Mucosa of stomach (tissue), 1 donor: ENCODE measurements at regions not wholly inside any gene's neighbourhood (a gene's known extent, or its start where the extent isn't known, plus 50 kb on each side); places are given as distances from the start of the nearest gene placed in this dataset.

ENCODE experiments used
- H3K27me3 ChIP-seq: one replicate; pipeline ENCODE4 v1.7.0; 2013; ENCODE audit warnings: mild to moderate bottlenecking, low read length; ENCODE audit not compliant: control insufficient read depth, insufficient read depth
- H3K36me3 ChIP-seq: one replicate; pipeline ENCODE4 v1.7.0; 2013; ENCODE audit warnings: low read length; ENCODE audit not compliant: control insufficient read depth, insufficient read depth
- H3K4me1 ChIP-seq: one replicate; pipeline ENCODE4 v1.7.0; 2013; ENCODE audit warnings: mild to moderate bottlenecking, low read length; ENCODE audit not compliant: control insufficient read depth, insufficient read depth
- H3K4me3 ChIP-seq: one replicate; pipeline ENCODE4 v1.7.0; 2013; ENCODE audit warnings: low read length
- H3K9ac ChIP-seq: one replicate; pipeline ENCODE4 v1.7.0; 2013; ENCODE audit warnings: mild to moderate bottlenecking, low read length, moderate library complexity
- H3K9me3 ChIP-seq: one replicate; pipeline ENCODE4 v1.7.0; 2013; ENCODE audit warnings: mild to moderate bottlenecking, low read length, moderate library complexity; ENCODE audit not compliant: control insufficient read depth
- donor health status: Pancreatic carcinoma.

- no peak overlapping the region for H3K4me3 ChIP-seq
- no peak overlapping the region for H3K9ac ChIP-seq
- no peaks in the 10 kb centered on the region for H3K27me3 ChIP-seq
- no peaks in the 10 kb centered on the region for H3K36me3 ChIP-seq
- H3K4me1 ChIP-seq, result peaks cover 3% of the 10 kb centered on the region
- no peaks in the 10 kb centered on the region for H3K9me3 ChIP-seq
These were observed 145.9 kb upstream of the NAV2 start for GRCh38 chr11:19566583-19567379.

- Histone ChIP-seq H3K4me3 (no peak overlapping the region), H3K36me3 (no peaks in the 10 kb centered on the region), H3K4me1 (peaks cover 3% of the 10 kb centered on the region)
These were observed 147.0 kb upstream of the NAV2 start for GRCh38 chr11:19565639-19566038.

GRCh38 chr11:19562156-19562555 is 150.5 kb upstream of the NAV2 start:
- no peak overlapping the region for H3K4me3 ChIP-seq
- peaks cover 3% of the 10 kb centered on the region for H3K4me1 ChIP-seq
- peaks cover 12% of the 10 kb centered on the region for H3K27me3 ChIP-seq
- no peaks in the 10 kb centered on the region for H3K36me3 ChIP-seq
- H3K9ac ChIP-seq, result no peak overlapping the region
- H3K9me3 ChIP-seq, result no peaks in the 10 kb centered on the region

More at GRCh38 chr11:19565639-19566038, 147.0 kb upstream of the NAV2 start:
- Histone ChIP-seq H3K9me3 (no peaks in the 10 kb centered on the region), H3K27me3 (no peaks in the 10 kb centered on the region), H3K9ac (no peak overlapping the region)

DNA sequence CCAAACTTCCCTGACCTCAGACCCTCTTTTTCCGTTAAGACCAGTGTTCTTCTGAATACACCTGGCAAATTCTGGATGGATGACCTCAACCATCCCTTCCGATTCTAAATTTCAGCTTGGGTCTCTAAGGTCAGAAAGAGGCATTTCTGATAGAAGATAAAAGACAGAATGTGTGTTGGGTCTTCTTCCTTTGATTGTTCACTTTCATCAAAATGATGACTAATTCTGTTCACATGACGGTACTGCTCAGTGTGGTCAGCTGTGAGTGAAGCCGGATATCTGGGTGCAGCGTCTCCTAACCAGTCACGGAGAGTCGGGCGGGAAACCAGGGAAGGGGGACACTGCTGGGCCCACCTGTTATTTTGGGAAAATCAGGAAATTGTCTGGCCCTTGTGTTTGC is 151.6 kb upstream of the NAV2 start:
- Histone ChIP-seq H3K9me3 (no peaks in the 10 kb centered on the region), H3K27me3 (peaks cover 12% of the 10 kb centered on the region), H3K4me3 (no peak overlapping the region), H3K36me3 (no peaks in the 10 kb centered on the region), H3K4me1 (peaks cover 3% of the 10 kb centered on the region), H3K9ac (no peak overlapping the region)

DNA sequence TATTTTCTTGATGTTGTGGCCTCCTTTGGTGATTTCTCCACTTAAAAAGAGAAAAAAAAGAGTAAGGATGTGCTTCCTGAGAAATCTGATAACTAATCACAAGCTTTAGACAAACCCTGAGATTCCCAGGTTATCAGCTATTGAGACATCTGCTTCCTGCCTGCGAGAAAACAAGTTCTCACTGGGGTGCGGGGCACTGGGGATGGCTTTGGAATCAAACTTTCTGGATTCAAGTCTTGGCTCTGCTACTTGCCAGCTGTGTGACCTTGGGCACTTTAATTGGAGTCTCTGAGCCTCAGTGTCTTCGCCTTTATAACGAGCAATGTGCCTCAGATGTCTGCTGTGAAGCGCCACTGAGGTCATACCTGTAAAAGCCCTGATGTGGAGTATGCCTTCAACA is 152.5 kb upstream of the NAV2 start:
- Histone ChIP-seq H3K4me1 (peaks cover 3% of the 10 kb centered on the region), H3K27me3 (peaks cover 12% of the 10 kb centered on the region), H3K4me3 (no peak overlapping the region), H3K36me3 (no peaks in the 10 kb centered on the region), H3K9me3 (no peaks in the 10 kb centered on the region), H3K9ac (no peak overlapping the region)

DNA sequence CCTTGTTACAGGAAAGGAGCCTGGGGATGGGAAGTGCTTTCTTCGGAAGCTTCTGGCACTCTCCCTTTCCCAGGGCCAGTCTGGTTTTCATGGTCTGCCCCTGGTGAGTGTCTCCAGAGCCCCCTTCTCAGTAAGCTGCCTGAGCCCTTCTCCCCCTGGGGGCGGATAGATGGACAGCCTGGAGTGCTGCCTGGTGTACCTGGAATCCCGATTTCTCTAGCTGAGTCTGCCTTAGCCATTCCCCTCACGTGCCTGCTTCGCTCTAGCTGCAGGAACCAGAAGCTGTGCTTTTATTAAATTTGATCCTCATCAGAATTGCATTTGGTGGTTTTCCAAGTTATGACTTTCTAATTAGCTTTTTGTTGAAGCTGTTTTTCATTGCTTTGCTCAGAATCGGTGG is 152.9 kb upstream of the NAV2 start:
- Histone ChIP-seq H3K4me3 (no peak overlapping the region), H3K27me3 (peaks cover 12% of the 10 kb centered on the region), H3K36me3 (no peaks in the 10 kb centered on the region), H3K9me3 (no peaks in the 10 kb centered on the region), H3K4me1 (peaks cover 3% of the 10 kb centered on the region), H3K9ac (no peak overlapping the region)

DNA sequence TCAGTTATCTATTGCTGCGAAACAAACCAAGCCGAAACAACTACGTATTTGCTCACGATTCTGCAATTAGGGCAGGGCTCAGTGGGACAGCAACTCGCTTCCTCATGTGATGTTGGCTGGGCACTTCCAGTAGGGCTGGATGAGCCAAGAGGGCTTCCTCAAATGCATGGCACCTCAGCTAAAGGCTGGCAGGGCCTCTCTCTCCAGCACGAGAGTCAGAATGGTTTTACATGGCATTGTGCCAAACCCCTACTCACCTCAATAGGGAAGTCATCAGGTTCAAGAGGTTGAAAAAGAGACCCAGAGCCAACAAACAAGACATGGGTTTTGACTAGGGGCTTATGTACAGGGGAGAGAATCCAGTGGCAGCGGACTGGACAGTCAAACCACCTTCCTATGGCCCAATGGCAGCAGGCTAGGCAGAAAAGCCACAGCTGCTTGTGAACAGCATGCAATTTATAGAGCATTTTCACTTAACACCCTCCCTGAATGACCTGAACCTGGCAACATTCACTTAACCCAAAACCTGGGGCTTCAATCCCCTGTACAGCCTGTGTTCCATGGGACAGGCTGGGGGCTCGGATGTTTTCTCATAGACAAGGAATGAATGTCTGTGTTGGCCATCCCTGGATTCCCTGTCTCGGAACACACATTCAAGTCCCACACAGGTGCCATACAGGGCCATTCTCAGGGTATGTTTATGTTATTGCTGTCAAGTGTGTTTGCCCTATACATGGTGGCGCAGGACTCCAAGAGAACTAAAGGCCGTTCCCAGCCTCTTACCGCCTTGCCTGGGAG is 154.2 kb upstream of the NAV2 start:
- H3K36me3 ChIP-seq, result no peaks in the 10 kb centered on the region
- no peaks in the 10 kb centered on the region for H3K9me3 ChIP-seq
- peaks cover 12% of the 10 kb centered on the region for H3K27me3 ChIP-seq
- no peak overlapping the region for H3K4me3 ChIP-seq
- H3K9ac ChIP-seq, result no peak overlapping the region
- no peaks in the 10 kb centered on the region for H3K4me1 ChIP-seq

DNA sequence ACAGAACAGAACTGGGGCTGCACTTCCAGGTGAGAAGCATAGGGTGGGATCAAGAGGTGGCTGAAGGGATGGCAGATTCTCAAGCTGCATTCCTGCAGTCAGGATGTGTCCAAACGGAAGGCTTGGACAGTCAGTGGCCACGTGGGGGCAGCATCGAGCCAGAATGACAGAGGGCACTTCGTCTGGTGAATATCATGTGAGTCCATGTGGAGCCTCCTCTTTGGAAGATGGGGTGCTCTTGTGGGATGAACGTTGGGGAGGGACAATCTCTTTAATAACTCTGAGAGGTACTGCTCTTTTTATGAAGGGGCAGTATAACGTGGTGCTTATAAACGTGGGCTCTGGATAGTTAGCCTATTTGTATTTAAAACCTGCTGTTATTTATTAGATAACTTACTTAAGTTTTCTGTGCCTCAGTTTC is 154.9 kb upstream of the NAV2 start:
- no peak overlapping the region for H3K9ac ChIP-seq
- H3K27me3 ChIP-seq, result peaks cover 12% of the 10 kb centered on the region
- H3K9me3 ChIP-seq, result no peaks in the 10 kb centered on the region
- H3K4me1 ChIP-seq, result no peaks in the 10 kb centered on the region
- no peaks in the 10 kb centered on the region for H3K36me3 ChIP-seq
- no peak overlapping the region for H3K4me3 ChIP-seq

DNA sequence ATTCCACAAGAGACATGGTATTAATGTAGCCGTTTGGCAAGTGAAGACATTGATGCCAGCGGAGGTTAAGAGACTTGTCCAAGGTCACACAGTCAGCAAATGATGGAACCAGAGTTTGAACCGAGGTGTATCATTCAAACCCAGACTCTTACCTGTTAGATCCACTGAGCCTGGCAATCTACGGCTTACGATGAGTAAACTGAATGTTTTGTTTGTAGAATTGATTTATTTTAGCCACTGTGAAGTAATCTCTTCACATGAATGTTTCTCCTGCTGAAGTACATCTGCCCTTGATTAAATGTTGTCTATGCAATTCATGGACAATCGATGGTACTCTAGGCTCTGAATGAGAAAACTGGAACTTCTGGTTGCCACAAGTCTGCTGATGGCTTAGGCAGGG is 155.5 kb upstream of the NAV2 start:
- no peaks in the 10 kb centered on the region for H3K9me3 ChIP-seq
- H3K4me3 ChIP-seq, result no peak overlapping the region
- H3K4me1 ChIP-seq, result no peaks in the 10 kb centered on the region
- no peak overlapping the region for H3K9ac ChIP-seq
- H3K36me3 ChIP-seq, result no peaks in the 10 kb centered on the region
- peaks cover 12% of the 10 kb centered on the region for H3K27me3 ChIP-seq

DNA sequence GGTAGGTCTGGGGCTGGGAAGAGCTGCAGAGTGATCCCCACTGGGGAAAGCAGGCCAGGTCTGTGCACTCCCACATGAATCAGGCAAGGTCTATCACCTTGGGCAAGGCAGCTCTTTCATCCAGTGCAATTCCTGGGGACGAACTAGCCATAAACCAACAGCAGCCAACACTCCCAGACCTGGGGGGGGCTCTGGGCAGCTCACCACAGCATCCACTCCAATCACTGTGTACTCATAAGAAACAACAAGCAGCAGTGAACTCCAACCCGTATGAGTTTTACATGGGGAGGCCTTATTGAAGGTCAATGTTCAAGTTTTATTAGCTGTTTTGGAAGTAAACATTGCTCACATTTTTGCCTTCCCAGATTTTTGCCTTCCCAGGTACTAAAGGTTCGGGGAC is 157.4 kb upstream of the NAV2 start:
- Histone ChIP-seq H3K4me3 (no peak overlapping the region), H3K4me1 (no peaks in the 10 kb centered on the region), H3K9ac (no peak overlapping the region), H3K36me3 (no peaks in the 10 kb centered on the region), H3K27me3 (peaks cover 12% of the 10 kb centered on the region), H3K9me3 (no peaks in the 10 kb centered on the region)

GRCh38 chr11:19553683-19554333 is 158.8 kb upstream of the NAV2 start:
- no peaks in the 10 kb centered on the region for H3K36me3 ChIP-seq
- peaks cover 6% of the 10 kb centered on the region for H3K27me3 ChIP-seq
- H3K9me3 ChIP-seq, result no peaks in the 10 kb centered on the region
- H3K9ac ChIP-seq, result no peak overlapping the region
- H3K4me3 ChIP-seq, result no peak overlapping the region
- no peaks in the 10 kb centered on the region for H3K4me1 ChIP-seq

DNA sequence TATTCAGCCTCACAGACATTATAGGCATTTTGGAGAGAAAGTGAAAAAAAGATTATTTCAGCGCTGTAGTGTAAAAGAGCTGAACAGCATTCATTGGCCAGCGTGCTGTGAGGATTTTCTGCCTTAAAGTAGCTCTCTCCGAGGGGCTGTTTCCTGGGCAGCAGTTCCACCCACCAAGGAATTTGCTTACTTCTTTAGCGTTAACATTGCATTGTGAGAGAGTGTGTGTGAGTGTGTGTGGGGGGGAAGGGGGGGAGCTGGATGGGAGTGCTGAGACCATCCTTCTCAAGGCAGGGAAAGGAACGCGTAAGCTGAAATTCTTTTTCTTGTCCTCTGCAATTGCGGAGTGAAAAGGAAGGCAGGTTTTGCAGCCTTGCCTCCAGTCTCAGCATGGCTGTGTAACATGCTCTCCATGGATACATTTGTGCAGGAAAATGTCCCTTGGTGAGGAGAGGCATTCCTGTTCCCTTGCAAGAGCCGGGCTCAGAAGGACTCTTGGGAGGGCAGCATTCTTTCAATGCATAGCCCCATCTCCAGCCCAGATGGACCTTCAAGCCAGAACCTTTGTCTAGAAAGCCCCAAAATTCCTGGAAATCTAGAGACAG is 159.9 kb upstream of the NAV2 start:
- H3K36me3 ChIP-seq, result no peaks in the 10 kb centered on the region
- H3K4me1 ChIP-seq, result no peaks in the 10 kb centered on the region
- H3K27me3 ChIP-seq, result no peaks in the 10 kb centered on the region
- H3K9ac ChIP-seq, result no peak overlapping the region
- no peak overlapping the region for H3K4me3 ChIP-seq
- H3K9me3 ChIP-seq, result no peaks in the 10 kb centered on the region
